K562 (cell line): ENCODE measurements at regions not wholly inside any gene's neighbourhood (a gene's known extent, or its start where the extent isn't known, plus 50 kb on each side); places are given as distances from the start of the nearest gene placed in this dataset.

Experiments used
- CTCF ChIP-seq, 3 experiments: IDR thresholded peaks in 2 of 3; conservative IDR thresholded peaks in 1 of 3; 2 replicates each; pipeline ENCODE4 v1.5.1; 2011 to 2012; ENCODE audit warnings: low read length in 3 of 3, mild to moderate bottlenecking in 3 of 3, control low read depth in 2 of 3, improper control_type of control experiment in 1 of 3, inconsistent platforms in 1 of 3, low read depth in 1 of 3, mixed read lengths in 1 of 3, moderate library complexity in 1 of 3; ENCODE audit not compliant: insufficient read depth in 2 of 3
- E2F4 ChIP-seq: sonication (generic); formaldehyde crosslinking; IDR thresholded peaks from 2 replicates; pipeline ENCODE4 v1.8.0; 2022; ENCODE audit warnings: mild to moderate bottlenecking, low read depth, missing genetic modification reagents
- EGR1 ChIP-seq: fragments of 450-650 bp; conservative IDR thresholded peaks from 2 replicates; pipeline ENCODE4 v1.6.1; 2017; ENCODE audit warnings: mild to moderate bottlenecking
- ELF1 ChIP-seq: fragments of 200-800 bp; sonication (Bioruptor generic); IDR thresholded peaks from 2 replicates; pipeline ENCODE4 v1.6.1; 2016; ENCODE audit warnings: missing genetic modification characterization, missing compliant biosample characterization
- MAZ ChIP-seq, 2 experiments: fragments of 450-650 bp in 1 of 2; sonication (generic) in 1 of 2; formaldehyde crosslinking; IDR thresholded peaks in 1 of 2; conservative IDR thresholded peaks in 1 of 2; 2 replicates each; pipeline versions ENCODE4 v1.4.0 to v1.5.0; 2020; ENCODE audit warnings: mild to moderate bottlenecking in 1 of 2, missing genetic modification reagents in 1 of 2
- MXI1 ChIP-seq: IDR thresholded peaks from 2 replicates; pipeline ENCODE4 v1.6.1; 2011; ENCODE audit warnings: low read depth, mild to moderate bottlenecking, improper control_type of control experiment, low read length
- POLR2AphosphoS5 ChIP-seq: IDR thresholded peaks from 2 replicates; pipeline ENCODE4 v1.6.1; 2011; ENCODE audit warnings: mild to moderate bottlenecking, low read depth, low read length, moderate library complexity; ENCODE audit not compliant: control insufficient read depth, insufficient read depth
- POLR2G ChIP-seq: fragments of 200-400 bp; formaldehyde crosslinking; IDR thresholded peaks from 2 replicates; pipeline ENCODE4 v1.6.1; 2017; ENCODE audit warnings: low read depth, mild to moderate bottlenecking, antibody characterized with exemption, low read length, moderate library complexity
- RAD51 ChIP-seq: fragments of 450-650 bp; IDR thresholded peaks from 2 replicates; pipeline ENCODE4 v1.7.1; 2016; ENCODE audit warnings: low read depth, mild to moderate bottlenecking, borderline replicate concordance
- TRIM28 ChIP-seq: fragments of 450-650 bp; IDR thresholded peaks from 2 replicates; pipeline ENCODE4 v1.6.1; 2017
- ZNF384 ChIP-seq: IDR thresholded peaks from 2 replicates; pipeline ENCODE4 v1.6.1; 2012; ENCODE audit warnings: low read depth, low read length, improper control_type of control experiment
- TF ChIP-seq, protein P1 (sequence below): sonication (generic); formaldehyde crosslinking; IDR thresholded peaks from 2 replicates; pipeline ENCODE4 v1.9.0; 2022; ENCODE audit warnings: mild to moderate bottlenecking, missing genetic modification reagents

- TF ChIP-seq POLR2AphosphoS5 (no peak), E2F4 (CRISPR knock-in tag) (no peak), CTCF (IDR thresholded peaks at IDR 0.05 in 2 of 3, conservative IDR thresholded peaks at IDR 0.05 in 1 of 3; ENCODE audit: insufficient read depth in 2 of 3, low read depth in 1 of 3, low read length in 3 of 3) (no peak), MXI1 (no peak), RAD51 (no peak), EGR1 (no peak), POLR2G (no peak), MAZ (CRISPR knock-in tag; conservative IDR thresholded peaks at IDR 0.05 in 1 of 2, IDR thresholded peaks at IDR 0.05 in 1 of 2) (no peak), TRIM28 (no peak), ELF1 (tag) (no peak), ZNF384 (no peak)
- TF ChIP-seq, protein P1, sequence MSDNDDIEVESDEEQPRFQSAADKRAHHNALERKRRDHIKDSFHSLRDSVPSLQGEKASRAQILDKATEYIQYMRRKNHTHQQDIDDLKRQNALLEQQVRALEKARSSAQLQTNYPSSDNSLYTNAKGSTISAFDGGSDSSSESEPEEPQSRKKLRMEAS (CRISPR knock-in tag), result no peak
Measured at GRCh38 chr2:175362331-175362730, 180.8 kb upstream of the ATP5MC3 start.
